ENCODE measurements at regions not wholly inside any gene's neighbourhood (a gene's known extent, or its start where the extent isn't known, plus 50 kb on each side); places are given as distances from the start of the nearest gene placed in this dataset.

GRCh38 chr18:64403784-64404503 lies 255.1 kb upstream of the LINC00305 start:
- Histone ChIP-seq H3K4me1 (ENCODE audit: control insufficient read depth, low read length) (no peaks in the 10 kb centered on the region), H4K20me1 (ENCODE audit: control insufficient read depth, insufficient read depth, low read depth, low read length) (no peaks in the 10 kb centered on the region), H3K4me2 (ENCODE audit: low read length) (no peak overlapping the region), H3K79me2 (ENCODE audit: control insufficient read depth, low read length) (no peaks in the 10 kb centered on the region), H3K4me3 (ENCODE audit: low read length) (no peak overlapping the region), H3K9me3 (ENCODE audit: control insufficient read depth, insufficient read depth, low read length) (no peaks in the 10 kb centered on the region), H3K27me3 (ENCODE audit: control insufficient read depth, low read length) (no peaks in the 10 kb centered on the region), H3K27ac (ENCODE audit: low read depth, low read length) (no peak overlapping the region), H3F3A (ENCODE audit: control insufficient read depth, insufficient read depth) (no peaks in the 10 kb centered on the region), H3K9me2 (replicated peaks; ENCODE audit: control insufficient read depth, low read length) (no peaks in the 10 kb centered on the region), H3K36me3 (ENCODE audit: control insufficient read depth, low read length) (no peaks in the 10 kb centered on the region)
- TF ChIP-seq EZH2phosphoT487 (IDR thresholded peaks at IDR 0.05; ENCODE audit: borderline replicate concordance, low read length) (no peak), CTCF (IDR thresholded peaks at IDR 0.05; ENCODE audit: low read depth, low read length, poor library complexity, severe bottlenecking) (no peak)

- H3K9me2 ChIP-seq (replicated peaks; ENCODE audit: control insufficient read depth, low read length) = no peaks in the 10 kb centered on the region
- H3F3A ChIP-seq (ENCODE audit: control insufficient read depth, insufficient read depth) = no peaks in the 10 kb centered on the region
- no peaks in the 10 kb centered on the region for H3K4me1 ChIP-seq (ENCODE audit: control insufficient read depth, low read length)
- no peaks in the 10 kb centered on the region for H3K79me2 ChIP-seq (ENCODE audit: control insufficient read depth, low read length)
- H4K20me1 ChIP-seq (ENCODE audit: control insufficient read depth, insufficient read depth, low read depth, low read length) = no peaks in the 10 kb centered on the region
- no peak overlapping the region for H3K27ac ChIP-seq (ENCODE audit: low read depth, low read length)
- H3K4me3 ChIP-seq (ENCODE audit: low read length) = no peak overlapping the region
- no peak for TF ChIP-seq CTCF (IDR thresholded peaks at IDR 0.05; ENCODE audit: low read depth, low read length, poor library complexity, severe bottlenecking)
- TF ChIP-seq EZH2phosphoT487 (IDR thresholded peaks at IDR 0.05; ENCODE audit: borderline replicate concordance, low read length) = no peak
- H3K27me3 ChIP-seq (ENCODE audit: control insufficient read depth, low read length) = no peaks in the 10 kb centered on the region
- H3K36me3 ChIP-seq (ENCODE audit: control insufficient read depth, low read length) = no peaks in the 10 kb centered on the region
- H3K9me3 ChIP-seq (ENCODE audit: control insufficient read depth, insufficient read depth, low read length) = no peaks in the 10 kb centered on the region
- no peak overlapping the region for H3K4me2 ChIP-seq (ENCODE audit: low read length)
These were observed 253.7 kb upstream of the LINC00305 start for GRCh38 chr18:64402636-64403035.

DNA sequence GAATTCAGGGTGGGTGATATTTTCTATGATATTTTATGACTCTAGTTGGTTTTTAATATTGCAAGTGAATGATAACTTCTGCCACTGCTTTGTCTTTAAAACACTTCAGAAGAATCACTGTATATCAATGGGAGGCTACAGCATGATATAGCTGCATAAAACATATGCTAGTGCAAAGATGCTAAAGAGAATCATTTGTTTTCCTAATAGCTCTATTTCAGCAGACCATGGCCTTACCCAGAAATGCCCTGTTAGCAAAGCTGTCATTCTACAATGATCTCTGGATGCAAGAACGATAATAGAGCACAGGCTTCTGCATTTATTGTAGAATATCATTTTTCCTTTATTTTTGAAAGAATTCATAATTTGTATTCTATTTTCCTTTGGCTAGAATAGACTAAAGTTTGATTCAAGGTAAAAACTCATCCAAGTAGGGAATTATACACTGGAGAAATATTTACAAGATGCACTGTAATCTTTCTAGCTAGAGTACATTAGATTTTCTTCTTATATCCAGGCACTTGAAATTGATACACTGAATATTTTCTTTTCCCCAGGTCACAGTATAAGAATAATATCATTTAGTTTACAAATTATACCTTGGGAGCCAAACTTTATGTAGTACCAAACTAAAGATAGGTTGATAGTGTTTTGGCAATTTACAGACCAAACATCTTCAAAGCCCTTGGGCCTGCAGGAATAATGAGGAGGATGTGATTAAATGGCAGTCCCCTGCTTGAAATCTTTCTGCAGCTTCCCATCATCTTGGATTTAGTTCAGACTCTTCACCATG lies 252.6 kb upstream of the LINC00305 start:
- Histone ChIP-seq H3K27me3 (ENCODE audit: control insufficient read depth, low read length) (no peaks in the 10 kb centered on the region), H3K9me2 (replicated peaks; ENCODE audit: control insufficient read depth, low read length) (no peaks in the 10 kb centered on the region), H3K4me2 (ENCODE audit: low read length) (no peak overlapping the region), H3K4me1 (ENCODE audit: control insufficient read depth, low read length) (no peaks in the 10 kb centered on the region), H3K79me2 (ENCODE audit: control insufficient read depth, low read length) (no peaks in the 10 kb centered on the region), H3K4me3 (ENCODE audit: low read length) (no peak overlapping the region), H4K20me1 (ENCODE audit: control insufficient read depth, insufficient read depth, low read depth, low read length) (no peaks in the 10 kb centered on the region), H3K27ac (ENCODE audit: low read depth, low read length) (no peak overlapping the region), H3K36me3 (ENCODE audit: control insufficient read depth, low read length) (no peaks in the 10 kb centered on the region), H3K9me3 (ENCODE audit: control insufficient read depth, insufficient read depth, low read length) (no peaks in the 10 kb centered on the region), H3F3A (ENCODE audit: control insufficient read depth, insufficient read depth) (no peaks in the 10 kb centered on the region)
- TF ChIP-seq EZH2phosphoT487 (IDR thresholded peaks at IDR 0.05; ENCODE audit: borderline replicate concordance, low read length) (no peak), CTCF (IDR thresholded peaks at IDR 0.05; ENCODE audit: low read depth, low read length, poor library complexity, severe bottlenecking) (no peak)
